ENCODE measurements at regions not wholly inside any gene's neighbourhood (a gene's known extent, or its start where the extent isn't known, plus 50 kb on each side); places are given as distances from the start of the nearest gene placed in this dataset.
"Not testable (repeated sequence)": the region's sequence is repeated elsewhere in the genome, so short reads cannot be mapped to it uniquely, and the experiment has no call there.

- DNase-seq (ENCODE audit: low read depth), result no peak
Observed at GRCh38 chr15:62641825-62642224, 400.7 kb upstream of the TPM1 start.

DNA sequence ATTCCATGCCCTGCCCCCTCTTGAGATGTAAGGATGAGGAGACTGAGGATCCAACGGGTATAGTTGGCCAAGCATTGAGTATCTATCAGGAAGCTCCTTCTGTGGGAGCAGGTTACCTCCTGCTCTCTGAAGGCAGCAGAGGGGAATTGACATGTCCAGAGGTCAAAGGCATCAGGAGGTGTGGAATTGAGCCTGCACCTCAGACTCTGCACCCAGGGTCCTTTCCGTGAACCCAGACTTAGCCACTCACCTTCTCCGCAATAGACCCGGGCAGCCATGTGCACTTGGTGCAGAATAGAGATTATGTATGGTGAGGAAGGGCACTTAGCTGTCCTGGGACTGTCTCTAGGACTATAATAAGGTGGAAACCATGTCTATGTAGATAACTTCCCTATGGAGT, 399.0 kb upstream of the TPM1 start:
- no peak for DNase-seq (ENCODE audit: low read depth)

DNA sequence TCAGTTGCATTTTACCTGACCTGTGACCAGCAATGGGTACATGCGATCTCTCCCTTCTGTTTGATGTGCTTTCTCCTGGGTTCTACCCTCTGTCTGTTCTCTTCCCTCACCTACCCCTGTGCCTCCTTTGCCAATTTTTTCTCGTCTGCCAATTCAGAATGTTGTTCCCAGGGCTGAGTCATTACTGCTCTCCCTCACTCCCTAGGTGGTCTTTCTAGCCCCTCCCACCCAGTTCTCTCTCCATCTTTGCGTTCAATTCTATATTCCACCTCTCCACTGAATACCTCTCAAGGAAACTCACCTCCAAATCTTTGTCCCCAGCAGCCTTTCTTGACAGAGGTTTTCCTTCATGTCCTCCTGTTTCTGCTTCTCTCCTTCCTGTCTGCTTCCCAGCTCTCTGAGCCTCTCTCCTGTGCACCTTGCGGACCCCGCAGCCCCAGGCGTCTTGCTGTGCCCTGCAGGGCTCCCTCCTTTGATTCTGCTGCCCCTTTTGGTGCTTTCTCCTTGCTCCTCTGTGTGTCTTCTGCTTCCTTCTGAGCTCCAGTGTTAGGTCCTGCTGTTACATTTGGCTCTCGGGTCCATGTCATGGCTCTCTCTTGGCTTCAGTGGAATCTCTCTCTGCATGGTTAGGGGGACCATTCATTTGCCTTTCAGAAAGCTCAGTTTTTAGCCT, 398.2 kb upstream of the TPM1 start:
- DNase-seq (ENCODE audit: low read depth), result no peak

DNA sequence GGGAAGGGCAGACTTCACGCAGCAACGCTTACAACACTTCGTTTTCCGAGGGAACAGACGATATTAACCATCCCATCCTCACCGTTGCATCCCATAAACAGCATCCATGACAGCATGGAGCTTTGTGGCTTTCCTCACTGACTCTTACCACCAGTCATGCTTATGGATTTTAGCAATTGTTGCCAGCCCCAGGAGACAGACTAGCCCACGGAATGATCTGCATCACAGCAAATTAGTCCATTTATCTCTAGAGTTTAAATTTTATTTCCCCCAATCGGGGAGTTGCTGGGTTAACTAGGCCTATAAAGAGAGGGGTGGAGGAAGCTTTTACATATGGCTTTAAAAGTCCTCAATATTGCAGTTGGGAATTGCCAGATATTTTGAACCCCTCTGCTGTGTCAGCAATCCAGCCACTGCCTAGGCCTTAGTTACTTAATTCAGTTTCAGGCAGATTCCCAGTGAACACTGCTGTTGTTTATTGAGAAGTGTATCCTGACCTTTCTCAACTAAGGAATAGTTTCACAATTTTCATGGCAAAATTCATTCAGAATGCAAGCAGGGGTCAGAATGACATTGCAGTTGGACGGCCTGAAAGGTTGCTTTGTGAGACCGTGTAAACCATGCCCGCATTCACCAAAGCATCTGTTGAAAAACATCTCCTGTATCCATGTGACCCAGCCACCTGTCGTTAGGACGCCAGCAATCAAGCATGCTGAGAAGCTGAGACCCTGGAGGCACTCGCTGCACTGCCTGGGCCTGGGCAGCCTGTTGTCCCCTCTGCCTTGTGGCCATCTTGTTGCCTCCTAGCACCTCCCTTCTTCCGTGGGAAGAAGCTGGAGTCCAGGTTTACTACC, 397.4 kb upstream of the TPM1 start:
- no peak for DNase-seq (ENCODE audit: low read depth)

DNA sequence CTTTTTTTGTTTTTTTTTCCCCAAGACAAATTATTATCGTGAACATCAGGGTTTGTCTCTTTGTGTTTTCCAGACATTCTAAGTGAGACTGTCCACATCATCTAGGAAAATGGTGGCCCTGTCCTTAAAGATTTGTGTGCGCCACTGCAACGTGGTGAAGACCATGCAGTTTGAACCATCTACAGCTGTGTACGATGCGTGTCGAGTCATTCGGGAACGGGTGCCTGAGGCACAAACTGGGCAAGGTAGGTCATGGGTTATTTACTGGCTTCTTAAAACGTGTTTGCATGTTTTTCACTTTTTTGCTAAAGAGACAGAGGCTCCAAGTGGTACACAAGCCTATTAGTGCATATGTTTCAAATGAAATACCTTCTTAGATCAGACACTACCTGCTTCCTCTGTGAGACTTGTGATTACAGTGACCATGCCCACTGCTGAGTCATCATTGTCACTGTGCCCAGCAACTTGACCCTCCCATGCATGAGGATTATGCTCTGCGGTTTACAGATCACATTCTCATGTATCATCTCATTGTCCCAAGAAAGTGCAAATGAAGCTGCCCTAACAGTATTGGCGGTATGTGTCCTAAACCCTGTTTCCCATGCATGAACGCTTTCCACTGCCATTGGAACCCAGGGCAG, 395.2 kb upstream of the TPM1 start:
- peak; percentile 89 for DNase-seq (ENCODE audit: low read depth)

GRCh38 chr15:62647843-62648505, 394.6 kb upstream of the TPM1 start:
- no peak for DNase-seq (ENCODE audit: low read depth)

- peak; percentile 12 for DNase-seq (ENCODE audit: low read depth)
Observed at GRCh38 chr15:62648954-62649353, 393.6 kb upstream of the TPM1 start.

DNA sequence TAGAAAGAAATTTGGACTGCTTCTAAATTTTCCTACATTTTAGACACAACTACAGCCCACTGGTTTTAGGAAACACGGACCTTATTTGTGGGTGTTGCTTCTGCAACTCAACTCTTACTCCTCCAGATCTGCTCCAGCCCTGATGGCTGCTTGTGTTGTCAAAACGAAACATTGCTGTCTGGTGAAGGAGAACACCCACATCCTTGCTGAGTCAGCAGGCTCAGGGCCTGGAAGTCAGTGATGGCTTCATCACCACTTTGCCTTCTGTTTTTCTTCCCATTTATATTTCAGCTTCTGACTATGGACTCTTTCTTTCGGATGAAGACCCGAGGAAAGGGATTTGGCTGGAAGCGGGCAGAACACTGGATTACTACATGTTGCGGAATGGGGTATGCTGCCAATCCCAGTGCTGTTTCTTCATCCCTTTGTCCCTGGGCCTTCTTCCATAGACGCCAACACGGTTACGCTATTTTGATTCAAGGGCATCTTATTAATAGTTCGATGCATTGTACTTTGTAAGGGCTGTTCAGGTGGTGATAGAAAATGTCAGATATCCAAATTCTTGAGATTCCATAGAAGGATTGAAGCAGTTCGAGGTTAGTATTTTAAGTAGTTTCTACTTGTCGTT, 392.6 kb upstream of the TPM1 start:
- peak; percentile 27 for DNase-seq (ENCODE audit: low read depth)

GRCh38 chr15:62653122-62653521, 389.4 kb upstream of the TPM1 start:
- DNase-seq (ENCODE audit: low read depth), result no peak

- DNase-seq (ENCODE audit: low read depth), result no peak
Observed at GRCh38 chr15:62656071-62656470, 386.5 kb upstream of the TPM1 start.

- DNase-seq (ENCODE audit: low read depth), result not testable (repeated sequence)
Observed at GRCh38 chr15:62657501-62657900, 385.0 kb upstream of the TPM1 start.

DNA sequence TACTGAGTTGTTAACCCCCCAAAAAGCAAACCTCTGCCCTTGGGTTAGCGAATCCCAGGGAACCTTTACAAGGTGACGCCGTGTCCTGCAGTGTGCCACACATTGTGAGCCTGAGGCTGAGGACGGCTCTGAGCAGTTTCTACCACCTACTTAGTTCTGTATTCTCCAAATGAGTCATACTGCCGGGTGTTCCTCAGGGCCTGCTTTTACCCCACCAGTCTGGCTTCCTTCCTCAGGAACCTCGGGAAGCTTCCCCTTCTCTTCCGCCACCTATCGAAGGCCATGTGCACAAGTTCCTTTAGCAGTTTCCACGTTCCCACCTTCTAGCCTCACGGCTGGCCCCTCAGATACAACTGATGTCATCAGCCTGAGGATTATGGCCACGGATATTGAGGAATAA, 384.0 kb upstream of the TPM1 start:
- peak; percentile 59 for DNase-seq (ENCODE audit: low read depth)

- DNase-seq (ENCODE audit: low read depth), result no peak
Observed at GRCh38 chr15:62663547-62663946, 379.0 kb upstream of the TPM1 start.

DNA sequence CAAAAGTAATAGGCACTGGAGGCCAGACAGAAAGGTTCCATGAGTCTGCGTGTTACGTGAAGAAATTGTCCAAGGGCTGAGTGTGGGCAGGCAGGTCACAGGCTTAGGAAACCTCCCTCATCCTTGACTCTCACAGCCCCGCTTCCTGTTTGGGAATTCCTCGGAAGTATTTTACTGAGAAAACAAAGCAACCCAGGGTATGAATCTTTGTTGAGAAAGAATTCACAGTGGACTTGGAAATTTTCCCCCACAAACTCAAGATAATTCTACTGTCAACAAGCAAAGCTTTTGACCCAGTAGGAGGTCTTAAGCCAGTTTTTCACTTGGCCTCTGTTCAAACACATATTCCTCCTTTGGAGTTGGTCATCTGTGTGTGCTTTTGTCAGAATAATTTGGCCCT, 377.1 kb upstream of the TPM1 start:
- peak; percentile 10 for DNase-seq (ENCODE audit: low read depth)

GRCh38 chr15:62666046-62666445, 376.5 kb upstream of the TPM1 start:
- DNase-seq (ENCODE audit: low read depth), result no peak

GRCh38 chr15:62672268-62672667, 370.3 kb upstream of the TPM1 start:
- no peak for DNase-seq (ENCODE audit: low read depth)

- DNase-seq (ENCODE audit: low read depth), result no peak
Observed at GRCh38 chr15:62676891-62677290, 365.7 kb upstream of the TPM1 start.

DNA sequence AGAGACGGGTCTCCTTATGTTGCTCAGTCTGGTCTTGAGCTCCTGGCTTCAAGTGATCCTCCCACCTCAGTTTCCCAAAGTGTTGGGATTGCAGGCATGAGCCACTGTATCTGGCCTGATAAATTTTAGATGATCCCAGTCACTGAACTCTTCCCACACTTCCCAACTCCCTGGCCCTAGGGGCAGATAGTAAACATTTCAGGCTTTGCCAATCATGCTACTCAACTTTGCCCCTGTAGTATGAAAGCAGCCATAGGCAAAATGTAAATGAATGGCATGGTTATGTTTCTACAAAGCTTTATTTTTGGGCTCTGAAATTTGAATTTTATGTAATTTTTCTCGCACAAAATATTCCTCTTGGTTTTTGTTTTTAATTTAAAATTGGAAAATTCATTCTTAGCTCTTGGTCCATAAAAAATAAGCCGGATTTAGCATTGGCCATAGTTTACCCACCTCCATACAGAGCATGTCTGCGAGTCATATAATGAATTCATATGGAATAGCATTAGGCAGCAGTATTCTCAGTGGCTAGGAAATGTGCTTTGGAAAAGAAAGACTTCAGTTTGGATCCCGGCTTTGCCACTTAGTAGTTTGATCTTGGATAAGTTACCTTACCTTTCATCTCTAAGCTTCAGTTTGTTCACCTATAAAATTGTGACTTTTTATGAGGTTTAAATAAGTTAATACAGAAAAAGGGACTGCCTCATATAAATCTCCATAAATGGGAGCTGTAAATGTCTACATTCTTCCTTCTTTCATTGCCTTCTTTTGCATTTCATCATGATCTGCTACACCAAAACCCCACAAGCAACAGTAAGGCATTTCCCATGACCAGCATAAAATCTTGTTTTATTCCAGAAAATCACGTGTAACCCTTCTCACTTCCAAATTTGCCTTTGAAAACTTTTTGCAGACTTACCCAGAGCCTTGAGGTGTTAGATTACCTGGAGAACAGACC, 360.3 kb upstream of the TPM1 start:
- no peak for DNase-seq (ENCODE audit: low read depth)

- not testable (repeated sequence) for DNase-seq (ENCODE audit: low read depth)
Observed at GRCh38 chr15:62683192-62683591, 359.4 kb upstream of the TPM1 start.

GRCh38 chr15:62684123-62684808, 358.3 kb upstream of the TPM1 start:
- no peak for DNase-seq (ENCODE audit: low read depth)
